ENCODE measurements at regions not wholly inside any gene's neighbourhood (a gene's known extent, or its start where the extent isn't known, plus 50 kb on each side); places are given as distances from the start of the nearest gene placed in this dataset.

DNA sequence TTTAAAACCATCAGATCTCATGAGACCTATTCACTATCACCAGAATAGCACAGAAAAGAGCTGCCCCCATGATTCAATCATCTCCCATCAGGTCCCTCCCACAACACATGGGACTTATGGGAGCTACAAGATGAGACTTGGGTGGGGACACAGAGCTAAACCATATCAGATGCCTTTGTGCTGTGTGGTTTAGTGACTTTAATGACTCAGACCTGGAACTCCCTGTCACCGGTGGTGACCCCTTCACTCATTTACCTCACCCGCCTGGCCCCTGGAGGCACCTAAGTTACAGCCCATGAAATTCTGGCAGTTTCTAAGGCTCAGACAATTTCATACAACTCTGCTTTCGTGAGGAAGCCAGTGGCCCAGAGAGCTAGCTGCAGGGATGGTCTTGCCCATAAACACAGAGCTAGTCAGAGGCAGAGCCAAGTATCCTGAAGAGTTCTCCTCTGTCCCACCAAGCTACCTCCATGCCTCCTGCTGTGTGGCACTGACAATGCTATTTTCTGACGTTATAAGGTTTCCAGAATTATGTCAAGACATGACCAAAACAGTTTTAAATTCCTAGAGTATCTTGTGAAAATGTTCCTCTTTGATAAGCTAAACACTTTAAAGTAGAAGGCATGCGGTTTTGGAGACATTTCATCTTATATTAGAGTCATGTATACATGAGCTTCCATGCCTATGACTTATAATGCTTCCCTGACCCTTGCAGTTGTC lies 231.1 kb upstream of the IL12A start:
- TF ChIP-seq, protein P1, sequence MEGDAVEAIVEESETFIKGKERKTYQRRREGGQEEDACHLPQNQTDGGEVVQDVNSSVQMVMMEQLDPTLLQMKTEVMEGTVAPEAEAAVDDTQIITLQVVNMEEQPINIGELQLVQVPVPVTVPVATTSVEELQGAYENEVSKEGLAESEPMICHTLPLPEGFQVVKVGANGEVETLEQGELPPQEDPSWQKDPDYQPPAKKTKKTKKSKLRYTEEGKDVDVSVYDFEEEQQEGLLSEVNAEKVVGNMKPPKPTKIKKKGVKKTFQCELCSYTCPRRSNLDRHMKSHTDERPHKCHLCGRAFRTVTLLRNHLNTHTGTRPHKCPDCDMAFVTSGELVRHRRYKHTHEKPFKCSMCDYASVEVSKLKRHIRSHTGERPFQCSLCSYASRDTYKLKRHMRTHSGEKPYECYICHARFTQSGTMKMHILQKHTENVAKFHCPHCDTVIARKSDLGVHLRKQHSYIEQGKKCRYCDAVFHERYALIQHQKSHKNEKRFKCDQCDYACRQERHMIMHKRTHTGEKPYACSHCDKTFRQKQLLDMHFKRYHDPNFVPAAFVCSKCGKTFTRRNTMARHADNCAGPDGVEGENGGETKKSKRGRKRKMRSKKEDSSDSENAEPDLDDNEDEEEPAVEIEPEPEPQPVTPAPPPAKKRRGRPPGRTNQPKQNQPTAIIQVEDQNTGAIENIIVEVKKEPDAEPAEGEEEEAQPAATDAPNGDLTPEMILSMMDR (IDR thresholded peaks at IDR 0.05): no peak
- TF ChIP-seq POLR2A (IDR thresholded peaks at IDR 0.05): no peak

All from adrenal gland (tissue), 5 donors.